Parathyroid adenoma (tissue), 2 donors: ENCODE measurements at regions not wholly inside any gene's neighbourhood (a gene's known extent, or its start where the extent isn't known, plus 50 kb on each side); places are given as distances from the start of the nearest gene placed in this dataset.

Source experiments
- H2AFZ ChIP-seq: fragments of 300-600 bp; sonication (generic); one replicate; pipeline ENCODE4 v1.7.0; 2017; ENCODE audit warnings: antibody characterized with exemption, mild to moderate bottlenecking
- H3K27ac ChIP-seq: fragments of 300-600 bp; sonication (generic); one replicate; pipeline ENCODE4 v1.7.0; 2017
- H3K27me3 ChIP-seq: fragments of 300-600 bp; sonication (generic); one replicate; pipeline ENCODE4 v1.7.0; 2017; ENCODE audit warnings: low read length; ENCODE audit not compliant: control insufficient read depth, insufficient read depth
- H3K36me3 ChIP-seq: fragments of 300-600 bp; sonication (generic); one replicate; pipeline ENCODE4 v1.7.0; 2017; ENCODE audit warnings: low read length; ENCODE audit not compliant: control insufficient read depth, insufficient read depth
- H3K4me1 ChIP-seq: fragments of 300-600 bp; sonication (generic); one replicate; pipeline ENCODE4 v1.7.0; 2017; ENCODE audit warnings: control low read depth
- H3K4me2 ChIP-seq: fragments of 300-600 bp; sonication (generic); one replicate; pipeline ENCODE4 v1.7.0; 2017; ENCODE audit warnings: low read length
- H3K4me3 ChIP-seq: fragments of 300-600 bp; sonication (generic); one replicate; pipeline ENCODE4 v1.7.0; 2017; ENCODE audit warnings: low read depth, low read length
- H3K79me2 ChIP-seq: fragments of 300-600 bp; sonication (generic); one replicate; pipeline ENCODE4 v1.7.0; 2017; ENCODE audit warnings: control low read depth
- H3K9ac ChIP-seq: fragments of 300-600 bp; sonication (generic); one replicate; pipeline ENCODE4 v1.7.0; 2017; ENCODE audit warnings: mild to moderate bottlenecking
- H3K9me3 ChIP-seq: fragments of 300-600 bp; sonication (generic); one replicate; pipeline ENCODE4 v1.7.0; 2017; ENCODE audit warnings: low read length; ENCODE audit not compliant: control insufficient read depth
- CTCF ChIP-seq: fragments of 300-600 bp; sonication (generic); IDR thresholded peaks from one replicate; pipeline ENCODE4 v1.7.0; 2017; ENCODE audit warnings: antibody characterized with exemption, mild to moderate bottlenecking
- donor health status: primary hyperparathyroidism.

DNA sequence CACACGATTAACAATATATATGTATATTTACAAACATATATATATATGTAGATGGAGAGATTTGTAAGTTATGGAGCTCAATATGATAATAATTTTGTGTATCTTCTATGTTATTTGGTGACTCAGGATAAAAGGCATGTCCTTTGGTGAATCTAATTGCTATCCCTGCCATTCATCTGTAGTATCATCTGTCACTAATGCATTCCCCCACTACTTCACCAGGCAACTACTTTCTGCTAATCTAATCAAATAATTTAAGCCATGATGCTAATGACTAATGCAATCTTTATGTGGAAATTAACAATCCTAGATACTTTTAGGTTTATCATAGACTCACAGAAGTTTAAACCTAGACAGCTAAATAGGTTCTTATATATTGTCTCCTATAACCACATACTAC lies 1074.5 kb downstream of the PLA2G4A start:
- no peaks in the 10 kb centered on the region for H3K4me1 ChIP-seq
- H3K27me3 ChIP-seq, result no peaks in the 10 kb centered on the region
- H3K4me2 ChIP-seq, result no peak overlapping the region
- H3K9me3 ChIP-seq, result no peaks in the 10 kb centered on the region
- H3K9ac ChIP-seq, result no peak overlapping the region
- H3K79me2 ChIP-seq, result no peaks in the 10 kb centered on the region
- no peak for TF ChIP-seq CTCF
- H3K27ac ChIP-seq, result no peak overlapping the region
- H3K36me3 ChIP-seq, result no peaks in the 10 kb centered on the region
- no peak overlapping the region for H3K4me3 ChIP-seq
- H2AFZ ChIP-seq, result no peak overlapping the region

- Histone ChIP-seq H2AFZ (no peak overlapping the region), H3K9ac (no peak overlapping the region), H3K9me3 (no peaks in the 10 kb centered on the region), H3K79me2 (no peaks in the 10 kb centered on the region), H3K27ac (no peak overlapping the region), H3K27me3 (no peaks in the 10 kb centered on the region), H3K4me3 (no peak overlapping the region), H3K4me2 (no peak overlapping the region), H3K4me1 (no peaks in the 10 kb centered on the region), H3K36me3 (no peaks in the 10 kb centered on the region)
- TF ChIP-seq CTCF, result no peak
Observed at GRCh38 chr1:187909382-187909781, 1080.6 kb downstream of the PLA2G4A start.

GRCh38 chr1:187911820-187912219 lies 1083.1 kb downstream of the PLA2G4A start:
- H2AFZ ChIP-seq, result no peak overlapping the region
- no peaks in the 10 kb centered on the region for H3K4me1 ChIP-seq
- no peaks in the 10 kb centered on the region for H3K9me3 ChIP-seq
- H3K9ac ChIP-seq, result no peak overlapping the region
- no peaks in the 10 kb centered on the region for H3K27me3 ChIP-seq
- H3K4me3 ChIP-seq, result no peak overlapping the region
- H3K36me3 ChIP-seq, result no peaks in the 10 kb centered on the region
- no peak overlapping the region for H3K4me2 ChIP-seq
- H3K27ac ChIP-seq, result no peak overlapping the region
- H3K79me2 ChIP-seq, result no peaks in the 10 kb centered on the region
- TF ChIP-seq CTCF, result no peak

DNA sequence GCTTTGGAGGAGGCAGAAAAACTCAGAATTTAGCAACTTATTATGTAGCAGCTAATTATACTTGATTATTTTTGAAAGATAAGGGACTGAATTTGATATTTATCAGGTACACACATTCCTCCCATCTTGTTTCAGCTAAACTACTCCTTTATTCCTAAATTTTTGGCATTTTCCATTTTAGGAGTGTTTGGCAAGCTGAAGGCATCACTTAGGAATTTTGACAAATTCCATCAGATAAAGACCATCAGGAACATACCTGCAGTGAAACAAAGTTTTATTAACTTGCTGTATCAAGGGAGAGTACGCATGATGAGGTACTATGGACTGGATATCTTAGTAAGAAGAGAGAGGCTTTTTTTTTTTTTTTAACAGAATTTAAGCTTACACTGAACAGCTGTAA lies 1092.2 kb downstream of the PLA2G4A start:
- Histone ChIP-seq H3K79me2 (no peaks in the 10 kb centered on the region), H3K36me3 (no peaks in the 10 kb centered on the region), H2AFZ (no peak overlapping the region), H3K4me3 (no peak overlapping the region), H3K27me3 (no peaks in the 10 kb centered on the region), H3K9ac (no peak overlapping the region), H3K4me2 (no peak overlapping the region), H3K27ac (no peak overlapping the region), H3K9me3 (no peaks in the 10 kb centered on the region), H3K4me1 (no peaks in the 10 kb centered on the region)
- TF ChIP-seq CTCF, result no peak

GRCh38 chr1:187921426-187921825 lies 1092.7 kb downstream of the PLA2G4A start:
- no peak overlapping the region for H3K27ac ChIP-seq
- H3K27me3 ChIP-seq, result no peaks in the 10 kb centered on the region
- H3K79me2 ChIP-seq, result no peaks in the 10 kb centered on the region
- no peaks in the 10 kb centered on the region for H3K36me3 ChIP-seq
- no peak overlapping the region for H3K4me2 ChIP-seq
- no peak overlapping the region for H3K9ac ChIP-seq
- H3K4me3 ChIP-seq, result no peak overlapping the region
- H3K4me1 ChIP-seq, result no peaks in the 10 kb centered on the region
- no peak overlapping the region for H2AFZ ChIP-seq
- TF ChIP-seq CTCF, result no peak
- H3K9me3 ChIP-seq, result no peaks in the 10 kb centered on the region
